ENCODE measurements at regions not wholly inside any gene's neighbourhood (a gene's known extent, or its start where the extent isn't known, plus 50 kb on each side); places are given as distances from the start of the nearest gene placed in this dataset.

DNA sequence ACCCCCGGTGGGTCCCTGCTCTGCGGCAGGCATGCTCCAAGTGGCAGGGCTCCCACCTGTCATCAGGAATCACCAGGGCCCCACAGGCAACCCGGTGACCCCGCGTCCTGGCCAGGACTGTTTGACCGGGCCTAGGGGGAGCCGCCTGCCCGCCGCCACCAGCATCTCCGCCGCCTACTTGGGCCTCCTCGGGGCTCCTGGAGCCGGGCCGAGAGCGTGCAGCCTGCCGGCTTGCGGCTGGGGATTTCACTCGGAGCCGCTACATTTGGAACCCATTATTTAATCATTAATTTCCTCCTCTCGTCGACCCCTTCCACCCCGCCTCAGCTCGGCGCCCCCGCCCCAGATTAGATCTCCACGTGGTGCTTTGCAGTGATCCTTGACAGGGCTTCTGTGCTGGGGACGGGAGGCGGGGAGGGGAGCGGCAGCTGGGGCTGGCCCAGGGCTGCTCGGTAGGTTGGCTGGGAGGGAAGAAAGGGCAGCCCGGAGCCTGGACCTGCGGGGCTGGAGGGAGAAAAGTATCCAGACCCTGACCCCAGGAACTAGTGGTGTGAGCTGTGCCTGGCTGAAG lies 295.4 kb downstream of the CYP26B1 start:
- no peak for TF ChIP-seq CTCF (conservative IDR thresholded peaks at IDR 0.05)
- TF ChIP-seq EZH2 (IDR thresholded peaks at IDR 0.05; ENCODE audit: low read depth), result no peak

All from PC-9 (cell line).